GM20431 (cell line): ENCODE measurements at regions not wholly inside any gene's neighbourhood (a gene's known extent, or its start where the extent isn't known, plus 50 kb on each side); places are given as distances from the start of the nearest gene placed in this dataset.

Experiments used
- in situ Hi-C: fragments of 300-500 bp; cut with MseI, MboI; formaldehyde crosslinking; loops from one replicate; pipeline ENCODE4 v1.15.0; 2020; ENCODE audit warnings: low sequenced_read_pairs; ENCODE audit not compliant: unreplicated experiment

- in situ Hi-C loops, result no loop called here
Observed at GRCh38 chr14:85789506-85789905, 259.6 kb downstream of the FLRT2 start.

GRCh38 chr14:85788470-85789233 lies 258.7 kb downstream of the FLRT2 start:
- in situ Hi-C loops, result no loop called here

GRCh38 chr14:85766295-85766694 lies 236.4 kb downstream of the FLRT2 start:
- in situ Hi-C loops, result no loop called here

GRCh38 chr14:85764822-85765221 lies 234.9 kb downstream of the FLRT2 start:
- in situ Hi-C loops, result no loop called here

- in situ Hi-C loops, result no loop called here
Observed at GRCh38 chr14:85762526-85762925, 232.6 kb downstream of the FLRT2 start.

- in situ Hi-C loops, result no loop called here
Observed at GRCh38 chr14:85752175-85752574, 222.2 kb downstream of the FLRT2 start.

GRCh38 chr14:85744573-85744972 lies 214.6 kb downstream of the FLRT2 start:
- in situ Hi-C loops, result no loop called here

GRCh38 chr14:85732031-85732430 lies 202.1 kb downstream of the FLRT2 start:
- in situ Hi-C loops, result no loop called here

- in situ Hi-C loops, result no loop called here
Observed at GRCh38 chr14:85731186-85731585, 201.2 kb downstream of the FLRT2 start.

GRCh38 chr14:85728476-85729065 lies 198.6 kb downstream of the FLRT2 start:
- in situ Hi-C loops, result no loop called here

GRCh38 chr14:85714069-85714468 lies 184.1 kb downstream of the FLRT2 start:
- in situ Hi-C loops, result no loop called here

GRCh38 chr14:85711620-85712019 lies 181.7 kb downstream of the FLRT2 start:
- in situ Hi-C loops, result no loop called here
